HUDEP-2 (cell line): ENCODE measurements at regions not wholly inside any gene's neighbourhood (a gene's known extent, or its start where the extent isn't known, plus 50 kb on each side); places are given as distances from the start of the nearest gene placed in this dataset.
"Not testable (repeated sequence)": the region's sequence is repeated elsewhere in the genome, so short reads cannot be mapped to it uniquely, and the experiment has no call there.

ENCODE experiments used
- DNase-seq, 76 experiments: peaks; one replicate each; lab custom pipeline; 2025; ENCODE audit not compliant: unreplicated experiment in 76 of 76; lab: John Stamatoyannopoulos, UW

DNA sequence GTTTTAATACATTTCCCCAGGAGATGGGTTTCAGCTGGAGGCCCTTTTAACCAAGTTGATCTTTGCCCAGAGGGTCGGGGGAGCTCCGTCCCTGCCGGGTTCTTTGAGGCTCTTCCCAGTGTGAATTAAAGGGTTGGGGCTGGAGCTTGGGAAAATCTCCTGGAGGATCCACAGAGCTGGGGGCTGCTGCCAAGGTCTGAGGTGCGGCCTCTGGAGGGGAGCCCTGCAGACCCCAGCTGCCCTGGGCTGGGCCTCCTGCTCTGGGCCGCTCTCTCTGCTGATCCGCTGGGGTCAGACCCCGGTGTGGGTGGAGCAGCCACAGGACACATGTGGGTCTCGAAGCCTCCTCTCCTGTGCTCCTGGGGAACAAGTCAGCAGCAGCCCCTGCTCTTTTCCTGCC is 51.4 kb upstream of the SFSWAP start:
- not testable (repeated sequence) for DNase-seq

DNA sequence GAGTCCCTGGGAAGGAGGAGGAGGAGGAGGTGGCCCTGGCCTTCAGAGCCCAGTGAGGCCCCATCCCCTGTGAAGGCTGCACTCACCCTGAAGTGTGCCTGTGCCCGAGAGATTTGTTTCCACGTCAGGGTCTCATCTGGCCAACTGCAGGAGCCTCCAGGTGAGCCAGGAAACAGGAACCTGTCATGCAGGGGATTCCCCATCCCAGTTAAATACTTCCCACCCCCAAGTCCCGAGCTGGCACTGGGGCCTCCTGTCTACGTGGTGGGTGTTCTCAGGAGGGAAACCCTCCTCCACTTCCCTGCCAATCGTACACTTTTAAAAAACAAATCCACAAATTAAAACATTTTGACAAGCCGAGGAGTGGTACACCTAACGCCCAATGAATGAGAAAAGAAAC is 50.9 kb upstream of the SFSWAP start:
- DNase-seq: not testable (repeated sequence)

DNA sequence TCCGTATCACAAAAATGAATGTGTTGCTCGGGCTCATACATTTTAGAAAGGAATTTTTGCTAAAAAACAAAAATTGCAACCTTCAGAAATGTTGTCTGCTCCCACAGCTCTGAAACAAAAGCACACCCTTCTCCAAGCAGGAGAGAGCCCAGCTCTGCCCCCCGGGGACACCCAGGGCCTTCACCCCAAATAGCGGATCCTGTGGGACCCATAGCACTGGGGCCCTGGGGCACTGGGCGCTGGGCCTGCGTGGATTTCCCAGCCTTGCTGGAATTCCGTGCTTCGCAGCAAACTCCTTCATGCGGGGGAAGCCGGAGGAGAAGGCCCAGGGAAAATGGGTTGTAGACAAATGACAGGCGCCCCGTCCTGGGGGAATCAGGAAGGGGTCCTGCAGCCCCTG is 50.5 kb upstream of the SFSWAP start:
- not testable (repeated sequence) for DNase-seq
